ENCODE measurements at regions not wholly inside any gene's neighbourhood (a gene's known extent, or its start where the extent isn't known, plus 50 kb on each side); places are given as distances from the start of the nearest gene placed in this dataset.
"Not testable (repeated sequence)": the region's sequence is repeated elsewhere in the genome, so short reads cannot be mapped to it uniquely, and the experiment has no call there.

DNA sequence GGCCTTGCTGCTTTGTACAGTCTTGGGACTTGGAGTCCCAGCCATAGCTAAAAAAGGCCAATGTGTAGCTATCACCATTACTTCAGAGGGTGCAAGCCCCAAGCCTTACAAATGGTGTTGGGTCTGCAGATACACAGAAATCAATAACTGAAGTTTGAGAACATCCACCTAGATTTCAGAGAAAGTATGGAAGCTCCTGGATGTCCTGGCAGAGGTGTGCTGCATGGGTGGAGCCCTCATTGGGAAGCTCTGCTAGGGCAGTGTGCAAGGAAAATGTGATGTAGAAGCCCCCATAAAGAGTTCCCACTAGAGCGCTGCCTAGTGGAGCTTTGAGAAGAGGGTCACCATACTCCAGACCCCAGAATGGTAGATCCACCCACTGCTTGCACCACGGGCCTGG is 626.7 kb upstream of the COX7C start:
- DNase-seq (ENCODE audit: low read depth): no peak
- no peak for TF ChIP-seq POLR2A (IDR thresholded peaks at IDR 0.05; ENCODE audit: extremely low read depth, insufficient read length)
- TF ChIP-seq, protein P1, sequence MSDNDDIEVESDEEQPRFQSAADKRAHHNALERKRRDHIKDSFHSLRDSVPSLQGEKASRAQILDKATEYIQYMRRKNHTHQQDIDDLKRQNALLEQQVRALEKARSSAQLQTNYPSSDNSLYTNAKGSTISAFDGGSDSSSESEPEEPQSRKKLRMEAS (IDR thresholded peaks at IDR 0.05; ENCODE audit: low read depth, low read length): no peak
- no peak overlapping the region for H3K4me3 ChIP-seq (ENCODE audit: low read depth, low read length)

- not testable (repeated sequence) for H3K4me3 ChIP-seq (ENCODE audit: low read depth, low read length); DNase-seq (ENCODE audit: low read depth)
Observed at GRCh38 chr5:85994653-85995052, 623.1 kb upstream of the COX7C start.

DNA sequence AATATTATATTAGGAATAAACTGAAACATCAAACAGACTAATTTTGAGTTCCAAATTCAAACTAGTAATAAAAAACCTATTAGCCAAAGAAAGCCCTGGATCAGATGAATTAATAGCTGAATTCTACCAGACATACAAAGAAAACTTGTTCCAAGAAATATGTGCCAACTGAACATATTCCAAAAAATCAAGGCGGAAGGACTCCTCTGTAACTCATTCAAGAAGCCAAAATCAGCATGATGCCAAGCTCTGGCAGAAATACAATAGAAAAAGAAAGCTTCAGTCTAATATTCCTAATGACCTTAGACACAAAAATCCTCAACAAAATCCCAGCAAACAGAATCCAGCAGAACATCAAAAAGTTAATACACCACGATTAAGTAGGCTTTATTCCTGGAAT is 619.1 kb upstream of the COX7C start:
- TF ChIP-seq, protein P1 (IDR thresholded peaks at IDR 0.05; ENCODE audit: low read depth, low read length): no peak
- TF ChIP-seq POLR2A (IDR thresholded peaks at IDR 0.05; ENCODE audit: extremely low read depth, insufficient read length) (no peak), MYC (IDR thresholded peaks at IDR 0.05; ENCODE audit: low read depth, low read length) (no peak)
- TF ChIP-seq, protein P2, sequence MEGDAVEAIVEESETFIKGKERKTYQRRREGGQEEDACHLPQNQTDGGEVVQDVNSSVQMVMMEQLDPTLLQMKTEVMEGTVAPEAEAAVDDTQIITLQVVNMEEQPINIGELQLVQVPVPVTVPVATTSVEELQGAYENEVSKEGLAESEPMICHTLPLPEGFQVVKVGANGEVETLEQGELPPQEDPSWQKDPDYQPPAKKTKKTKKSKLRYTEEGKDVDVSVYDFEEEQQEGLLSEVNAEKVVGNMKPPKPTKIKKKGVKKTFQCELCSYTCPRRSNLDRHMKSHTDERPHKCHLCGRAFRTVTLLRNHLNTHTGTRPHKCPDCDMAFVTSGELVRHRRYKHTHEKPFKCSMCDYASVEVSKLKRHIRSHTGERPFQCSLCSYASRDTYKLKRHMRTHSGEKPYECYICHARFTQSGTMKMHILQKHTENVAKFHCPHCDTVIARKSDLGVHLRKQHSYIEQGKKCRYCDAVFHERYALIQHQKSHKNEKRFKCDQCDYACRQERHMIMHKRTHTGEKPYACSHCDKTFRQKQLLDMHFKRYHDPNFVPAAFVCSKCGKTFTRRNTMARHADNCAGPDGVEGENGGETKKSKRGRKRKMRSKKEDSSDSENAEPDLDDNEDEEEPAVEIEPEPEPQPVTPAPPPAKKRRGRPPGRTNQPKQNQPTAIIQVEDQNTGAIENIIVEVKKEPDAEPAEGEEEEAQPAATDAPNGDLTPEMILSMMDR (IDR thresholded peaks at IDR 0.05; ENCODE audit: low read depth, low read length): no peak
- DNase-seq (ENCODE audit: low read depth): no peak
- no peak overlapping the region for H3K4me3 ChIP-seq (ENCODE audit: low read depth, low read length)

GRCh38 chr5:86008293-86008692 is 609.4 kb upstream of the COX7C start:
- no peak overlapping the region for H3K4me3 ChIP-seq (ENCODE audit: low read depth, low read length)
- TF ChIP-seq, protein P1 (IDR thresholded peaks at IDR 0.05; ENCODE audit: low read depth, low read length): no peak
- TF ChIP-seq POLR2A (IDR thresholded peaks at IDR 0.05; ENCODE audit: extremely low read depth, insufficient read length) (no peak), MYC (IDR thresholded peaks at IDR 0.05; ENCODE audit: low read depth, low read length) (no peak)
- TF ChIP-seq, protein P2 (IDR thresholded peaks at IDR 0.05; ENCODE audit: low read depth, low read length): no peak
- DNase-seq (ENCODE audit: low read depth): no peak

DNA sequence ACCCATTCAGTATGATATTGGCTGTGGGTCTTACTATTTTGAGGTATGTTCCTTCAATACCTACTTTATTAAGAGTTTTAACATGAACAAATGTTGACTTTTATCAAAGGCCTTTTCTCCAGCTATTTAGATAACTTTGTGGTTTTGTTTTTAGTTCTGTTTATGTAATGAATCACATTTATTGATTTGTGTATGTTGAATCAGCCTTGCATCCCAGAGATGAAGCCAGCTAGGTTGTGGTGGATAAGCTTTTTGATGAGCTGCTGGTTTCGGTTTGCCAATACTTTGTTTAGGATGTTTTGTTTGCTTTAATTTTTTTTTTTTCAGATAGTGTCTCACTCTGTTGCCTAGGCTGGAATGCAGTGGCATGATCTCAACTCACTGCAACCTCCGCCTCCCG is 609.0 kb upstream of the COX7C start:
- no peak overlapping the region for H3K4me3 ChIP-seq (ENCODE audit: low read depth, low read length)

GRCh38 chr5:86011937-86012336 is 605.8 kb upstream of the COX7C start:
- no peak overlapping the region for H3K4me3 ChIP-seq (ENCODE audit: low read depth, low read length)
- no peak for DNase-seq (ENCODE audit: low read depth)
- no peak for TF ChIP-seq MYC (IDR thresholded peaks at IDR 0.05; ENCODE audit: low read depth, low read length)
- TF ChIP-seq POLR2A (IDR thresholded peaks at IDR 0.05; ENCODE audit: extremely low read depth, insufficient read length): no peak
- TF ChIP-seq, protein P2 (IDR thresholded peaks at IDR 0.05; ENCODE audit: low read depth, low read length): no peak
- TF ChIP-seq, protein P1 (IDR thresholded peaks at IDR 0.05; ENCODE audit: low read depth, low read length): no peak

More for the DNA sequence above, 609.0 kb upstream of the COX7C start:
- no peak for TF ChIP-seq MYC (IDR thresholded peaks at IDR 0.05; ENCODE audit: low read depth, low read length)
- TF ChIP-seq, protein P1 (IDR thresholded peaks at IDR 0.05; ENCODE audit: low read depth, low read length): no peak
- TF ChIP-seq POLR2A (IDR thresholded peaks at IDR 0.05; ENCODE audit: extremely low read depth, insufficient read length): no peak
- TF ChIP-seq, protein P2 (IDR thresholded peaks at IDR 0.05; ENCODE audit: low read depth, low read length): no peak
- no peak for DNase-seq (ENCODE audit: low read depth)

- H3K4me3 ChIP-seq (ENCODE audit: low read depth, low read length): no peak overlapping the region
- TF ChIP-seq MYC (IDR thresholded peaks at IDR 0.05; ENCODE audit: low read depth, low read length): no peak
- DNase-seq (ENCODE audit: low read depth): no peak
Observed at GRCh38 chr5:86029308-86029707, 588.4 kb upstream of the COX7C start.

Measured in NB4 (cell line).